Keratinocyte (primary cell): ENCODE measurements at regions not wholly inside any gene's neighbourhood (a gene's known extent, or its start where the extent isn't known, plus 50 kb on each side); places are given as distances from the start of the nearest gene placed in this dataset.

Experiments used
- DNase-seq: peaks from one replicate; pipeline ENCODE4 v3.0.0-alpha.2; 2011; ENCODE audit warnings: low read depth, missing footprints, low spot score
- FAIRE-seq: peaks from 2 replicates; lab custom pipeline; 2011; peaks lifted over from hg19 to GRCh38; lab: Jason Lieb, UNC
- H2AFZ ChIP-seq: 2 replicates; pipeline ENCODE4 v1.6.0; 2012; ENCODE audit warnings: low read length, control low read depth, inconsistent platforms; ENCODE audit not compliant: control insufficient read depth
- H3K27ac ChIP-seq: 2 replicates; pipeline ENCODE4 v1.5.1; 2011; ENCODE audit warnings: low read length; ENCODE audit not compliant: control insufficient read depth, insufficient read depth
- H3K27me3 ChIP-seq: 3 replicates; pipeline ENCODE4 v1.6.0; 2011; ENCODE audit warnings: low read length; ENCODE audit not compliant: control insufficient read depth, insufficient read depth; ENCODE audit errors: extremely low read depth
- H3K36me3 ChIP-seq, 2 experiments: 2 replicates in 1 of 2; 3 replicates in 1 of 2; pipeline ENCODE4 v1.5.1; 2011; ENCODE audit warnings: low read length in 2 of 2, mild to moderate bottlenecking in 1 of 2; ENCODE audit not compliant: control insufficient read depth in 2 of 2, insufficient read depth in 2 of 2; ENCODE audit errors: extremely low read depth in 1 of 2
- H3K4me1 ChIP-seq: 3 replicates; pipeline ENCODE4 v1.5.1; 2011; ENCODE audit warnings: low read length; ENCODE audit not compliant: control insufficient read depth, insufficient read depth; ENCODE audit errors: extremely low read depth
- H3K4me2 ChIP-seq: 3 replicates; pipeline ENCODE4 v1.6.0; 2011; ENCODE audit warnings: low read depth, low read length; ENCODE audit not compliant: control insufficient read depth, insufficient read depth; ENCODE audit errors: extremely low read depth
- H3K4me3 ChIP-seq, 3 experiments: fragments of 200-600 bp in 1 of 3; sonication (generic) in 1 of 3; 2 replicates in 2 of 3; 3 replicates in 1 of 3; pipeline ENCODE4 v1.5.1; 2011 to 2016; ENCODE audit warnings: low read length in 3 of 3, mild to moderate bottlenecking in 3 of 3, control low read depth in 2 of 3, inconsistent platforms in 1 of 3, low read depth in 1 of 3, mixed read lengths in 1 of 3, mixed run types in 1 of 3, moderate library complexity in 1 of 3; ENCODE audit not compliant: control insufficient read depth in 2 of 3, insufficient read depth in 2 of 3; ENCODE audit errors: extremely low read depth in 1 of 3
- H3K79me2 ChIP-seq: 2 replicates; pipeline ENCODE4 v1.6.0; 2012; ENCODE audit warnings: low read length; ENCODE audit not compliant: control insufficient read depth, insufficient read depth
- H3K9ac ChIP-seq: 3 replicates; pipeline ENCODE4 v1.6.0; 2011; ENCODE audit warnings: low read length; ENCODE audit not compliant: control insufficient read depth, insufficient read depth; ENCODE audit errors: extremely low read depth
- H3K9me1 ChIP-seq: 3 replicates; pipeline ENCODE4 v1.6.0; 2011; ENCODE audit warnings: low read length; ENCODE audit not compliant: control insufficient read depth, insufficient read depth; ENCODE audit errors: extremely low read depth
- H3K9me3 ChIP-seq: 2 replicates; pipeline ENCODE4 v1.5.1; 2012; ENCODE audit warnings: low read depth, low read length; ENCODE audit not compliant: control insufficient read depth
- H4K20me1 ChIP-seq: 3 replicates; pipeline ENCODE4 v1.6.0; 2011; ENCODE audit warnings: low read length; ENCODE audit not compliant: control insufficient read depth, insufficient read depth; ENCODE audit errors: extremely low read depth
- EZH2 ChIP-seq: IDR thresholded peaks from one replicate; pipeline ENCODE4 v1.6.1; 2012; ENCODE audit warnings: inconsistent platforms, mild to moderate bottlenecking, low read length, moderate library complexity
- dilution Hi-C: fragments of 300-500 bp; cut with MboI; formaldehyde crosslinking; loops from one replicate; pipeline ENCODE4 v1.7.0; 2020; ENCODE audit warnings: low sequenced_read_pairs; ENCODE audit not compliant: extremely low pct_ligation_motif_present
- TF ChIP-seq, protein P1 (sequence below), 3 experiments: IDR thresholded peaks in 1 of 3; conservative IDR thresholded peaks in 1 of 3; optimal IDR thresholded peaks in 1 of 3; 2 replicates in 2 of 3; 3 replicates in 1 of 3; pipeline versions ENCODE3 to v1.5.1; 2011; ENCODE audit warnings: low read length in 3 of 3, mild to moderate bottlenecking in 3 of 3, moderate library complexity in 2 of 3, control low read depth in 1 of 3, inconsistent platforms in 1 of 3; ENCODE audit not compliant: insufficient read depth in 2 of 3; ENCODE audit errors: extremely low read depth in 1 of 3

DNA sequence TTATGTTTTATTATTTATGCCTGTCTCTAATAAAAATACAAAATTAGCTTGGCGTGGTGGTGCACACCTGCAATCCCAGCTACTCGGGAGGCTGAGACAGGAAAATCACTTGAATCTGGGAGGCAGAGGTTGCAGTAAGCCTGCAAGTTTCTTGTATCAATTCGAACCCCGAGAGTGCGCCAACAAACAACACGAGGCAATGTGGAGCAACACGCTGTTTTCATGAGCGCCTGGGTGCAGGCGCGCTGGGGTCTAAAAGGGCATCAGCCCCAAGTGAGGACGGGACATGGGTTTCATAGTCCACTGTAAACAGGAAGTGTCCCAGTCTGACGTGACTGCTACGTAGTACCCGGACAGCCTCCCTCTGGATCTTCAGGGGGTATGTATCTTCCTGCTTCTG, 1634.6 kb upstream of the AGA start:
- no peaks in the 10 kb centered on the region for H3K9me1 ChIP-seq
- H3K36me3 ChIP-seq = no peaks in the 10 kb centered on the region
- no peaks in the 10 kb centered on the region for H3K4me1 ChIP-seq
- H3K27me3 ChIP-seq = no peaks in the 10 kb centered on the region
- H2AFZ ChIP-seq = no peak overlapping the region
- H4K20me1 ChIP-seq = no peaks in the 10 kb centered on the region
- TF ChIP-seq EZH2 = no peak
- TF ChIP-seq, protein P1, sequence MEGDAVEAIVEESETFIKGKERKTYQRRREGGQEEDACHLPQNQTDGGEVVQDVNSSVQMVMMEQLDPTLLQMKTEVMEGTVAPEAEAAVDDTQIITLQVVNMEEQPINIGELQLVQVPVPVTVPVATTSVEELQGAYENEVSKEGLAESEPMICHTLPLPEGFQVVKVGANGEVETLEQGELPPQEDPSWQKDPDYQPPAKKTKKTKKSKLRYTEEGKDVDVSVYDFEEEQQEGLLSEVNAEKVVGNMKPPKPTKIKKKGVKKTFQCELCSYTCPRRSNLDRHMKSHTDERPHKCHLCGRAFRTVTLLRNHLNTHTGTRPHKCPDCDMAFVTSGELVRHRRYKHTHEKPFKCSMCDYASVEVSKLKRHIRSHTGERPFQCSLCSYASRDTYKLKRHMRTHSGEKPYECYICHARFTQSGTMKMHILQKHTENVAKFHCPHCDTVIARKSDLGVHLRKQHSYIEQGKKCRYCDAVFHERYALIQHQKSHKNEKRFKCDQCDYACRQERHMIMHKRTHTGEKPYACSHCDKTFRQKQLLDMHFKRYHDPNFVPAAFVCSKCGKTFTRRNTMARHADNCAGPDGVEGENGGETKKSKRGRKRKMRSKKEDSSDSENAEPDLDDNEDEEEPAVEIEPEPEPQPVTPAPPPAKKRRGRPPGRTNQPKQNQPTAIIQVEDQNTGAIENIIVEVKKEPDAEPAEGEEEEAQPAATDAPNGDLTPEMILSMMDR (optimal IDR thresholded peaks at IDR 0.05 in 1 of 3, IDR thresholded peaks at IDR 0.05 in 1 of 3, conservative IDR thresholded peaks at IDR 0.05 in 1 of 3; ENCODE audit: extremely low read depth in 1 of 3, insufficient read depth in 2 of 3, low read length in 3 of 3) = no peak
- no peak for DNase-seq
- H3K4me2 ChIP-seq = no peak overlapping the region
- no peak for FAIRE-seq
- no peak overlapping the region for H3K27ac ChIP-seq
- dilution Hi-C loops = no loop called here
- H3K9me3 ChIP-seq = peaks cover 2% of the 10 kb centered on the region
- no peaks in the 10 kb centered on the region for H3K79me2 ChIP-seq
- no peak overlapping the region for H3K4me3 ChIP-seq
- H3K9ac ChIP-seq = no peak overlapping the region

GRCh38 chr4:179095585-179096221, 1653.5 kb upstream of the AGA start:
- Histone ChIP-seq H3K9ac (no peak overlapping the region), H4K20me1 (no peaks in the 10 kb centered on the region), H3K27me3 (no peaks in the 10 kb centered on the region), H3K4me2 (no peak overlapping the region), H3K36me3 (no peaks in the 10 kb centered on the region), H3K79me2 (no peaks in the 10 kb centered on the region), H3K4me3 (no peak overlapping the region), H3K9me3 (no peaks in the 10 kb centered on the region), H3K27ac (no peak overlapping the region), H3K9me1 (no peaks in the 10 kb centered on the region), H3K4me1 (no peaks in the 10 kb centered on the region), H2AFZ (no peak overlapping the region)
- DNase-seq (no peak), FAIRE-seq (no peak)
- TF ChIP-seq, protein P1 (optimal IDR thresholded peaks at IDR 0.05 in 1 of 3, IDR thresholded peaks at IDR 0.05 in 1 of 3, conservative IDR thresholded peaks at IDR 0.05 in 1 of 3; ENCODE audit: extremely low read depth in 1 of 3, insufficient read depth in 2 of 3, low read length in 3 of 3) = no peak
- TF ChIP-seq EZH2 = no peak
- dilution Hi-C loops = no loop called here
